DND-41 (cell line): ENCODE measurements at regions not wholly inside any gene's neighbourhood (a gene's known extent, or its start where the extent isn't known, plus 50 kb on each side); places are given as distances from the start of the nearest gene placed in this dataset.

Experiments used
- ATAC-seq: fragments of 200-7000 bp; cut with Tn5 transposase; 3 replicates; pipeline ENCODE4 v1.9.1; 2021; ENCODE audit warnings: low read depth; ENCODE audit not compliant: insufficient read depth
- DNase-seq: peaks from one replicate; pipeline ENCODE4 v3.0.0-alpha.2; 2020
- H2AFZ ChIP-seq: 2 replicates; pipeline ENCODE4 v1.6.0; 2012; ENCODE audit warnings: low read depth, low read length
- H3K27ac ChIP-seq: 2 replicates; pipeline ENCODE4 v1.5.1; 2012; ENCODE audit warnings: low read length, inconsistent platforms
- H3K27me3 ChIP-seq: fragments of 200-600 bp; sonication (generic); 2 replicates; pipeline ENCODE4 v1.6.0; 2012; ENCODE audit warnings: low read length, mild to moderate bottlenecking, inconsistent platforms; ENCODE audit not compliant: insufficient read depth, poor library complexity
- H3K36me3 ChIP-seq: 2 replicates; pipeline ENCODE4 v1.5.1; 2012; ENCODE audit warnings: low read length, inconsistent platforms; ENCODE audit not compliant: insufficient read depth
- H3K4me1 ChIP-seq: 2 replicates; pipeline ENCODE4 v1.5.1; 2012; ENCODE audit warnings: mild to moderate bottlenecking, low read length; ENCODE audit not compliant: insufficient read depth
- H3K4me2 ChIP-seq: 2 replicates; pipeline ENCODE4 v1.6.0; 2012; ENCODE audit warnings: mild to moderate bottlenecking, moderate library complexity, low read length, inconsistent platforms; ENCODE audit not compliant: insufficient read depth
- H3K4me3 ChIP-seq, 2 experiments: fragments of 200-600 bp in 1 of 2; shearing (Covaris generic) in 1 of 2; 2 replicates each; pipeline ENCODE4 v1.5.1; 2012 to 2016; ENCODE audit warnings: inconsistent platforms in 2 of 2, low read length in 2 of 2, mild to moderate bottlenecking in 2 of 2, low read depth in 1 of 2, moderate library complexity in 1 of 2
- H3K79me2 ChIP-seq: 2 replicates; pipeline ENCODE4 v1.6.0; 2012; ENCODE audit warnings: low read length, inconsistent platforms; ENCODE audit not compliant: insufficient read depth
- H3K9ac ChIP-seq: 2 replicates; pipeline ENCODE4 v1.6.0; 2012; ENCODE audit warnings: low read depth, mild to moderate bottlenecking, inconsistent platforms, low read length, moderate library complexity
- H3K9me3 ChIP-seq: 2 replicates; pipeline ENCODE4 v1.5.1; 2012; ENCODE audit warnings: low read length, moderate library complexity, mild to moderate bottlenecking, inconsistent platforms; ENCODE audit not compliant: insufficient read depth, severe bottlenecking
- H4K20me1 ChIP-seq: 2 replicates; pipeline ENCODE4 v1.6.0; 2012; ENCODE audit warnings: low read length; ENCODE audit not compliant: insufficient read depth
- EZH2 ChIP-seq: IDR thresholded peaks from 3 replicates; pipeline ENCODE4 v1.6.1; 2012; ENCODE audit warnings: borderline replicate concordance, low read depth, mild to moderate bottlenecking, moderate library complexity, low read length, inconsistent platforms; ENCODE audit not compliant: severe bottlenecking
- TF ChIP-seq, protein P1 (sequence below): IDR thresholded peaks from 2 replicates; pipeline ENCODE4 v1.5.1; 2012; ENCODE audit warnings: borderline replicate concordance, low read length, moderate library complexity, mild to moderate bottlenecking; ENCODE audit not compliant: poor library complexity, severe bottlenecking; ENCODE audit errors: extremely low read depth

DNA sequence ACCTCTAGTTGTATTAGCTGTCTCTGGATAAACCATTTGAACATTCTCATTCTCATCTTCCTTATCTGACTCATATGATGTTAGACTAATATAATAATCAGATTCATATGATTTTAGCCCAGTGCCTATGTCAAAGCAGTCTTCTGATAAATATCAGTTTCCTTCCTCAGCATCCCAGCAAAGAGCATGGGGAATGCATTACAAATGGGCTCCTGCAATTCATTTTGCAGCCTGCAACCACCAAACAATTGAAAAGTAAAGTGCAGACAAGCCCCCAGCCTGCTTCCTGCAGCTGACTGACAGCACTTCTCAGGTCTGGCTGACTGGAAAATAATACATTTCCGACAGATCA is 78.2 kb upstream of the STAC start:
- Histone ChIP-seq H3K27ac (no peak overlapping the region), H4K20me1 (no peaks in the 10 kb centered on the region), H3K79me2 (no peaks in the 10 kb centered on the region), H3K4me3 (no peak overlapping the region), H3K9me3 (no peaks in the 10 kb centered on the region), H3K9ac (no peak overlapping the region), H2AFZ (no peak overlapping the region), H3K4me1 (no peaks in the 10 kb centered on the region), H3K4me2 (no peak overlapping the region), H3K27me3 (no peaks in the 10 kb centered on the region), H3K36me3 (no peaks in the 10 kb centered on the region)
- DNase-seq (no peak), ATAC-seq (no peak)
- TF ChIP-seq, protein P1, sequence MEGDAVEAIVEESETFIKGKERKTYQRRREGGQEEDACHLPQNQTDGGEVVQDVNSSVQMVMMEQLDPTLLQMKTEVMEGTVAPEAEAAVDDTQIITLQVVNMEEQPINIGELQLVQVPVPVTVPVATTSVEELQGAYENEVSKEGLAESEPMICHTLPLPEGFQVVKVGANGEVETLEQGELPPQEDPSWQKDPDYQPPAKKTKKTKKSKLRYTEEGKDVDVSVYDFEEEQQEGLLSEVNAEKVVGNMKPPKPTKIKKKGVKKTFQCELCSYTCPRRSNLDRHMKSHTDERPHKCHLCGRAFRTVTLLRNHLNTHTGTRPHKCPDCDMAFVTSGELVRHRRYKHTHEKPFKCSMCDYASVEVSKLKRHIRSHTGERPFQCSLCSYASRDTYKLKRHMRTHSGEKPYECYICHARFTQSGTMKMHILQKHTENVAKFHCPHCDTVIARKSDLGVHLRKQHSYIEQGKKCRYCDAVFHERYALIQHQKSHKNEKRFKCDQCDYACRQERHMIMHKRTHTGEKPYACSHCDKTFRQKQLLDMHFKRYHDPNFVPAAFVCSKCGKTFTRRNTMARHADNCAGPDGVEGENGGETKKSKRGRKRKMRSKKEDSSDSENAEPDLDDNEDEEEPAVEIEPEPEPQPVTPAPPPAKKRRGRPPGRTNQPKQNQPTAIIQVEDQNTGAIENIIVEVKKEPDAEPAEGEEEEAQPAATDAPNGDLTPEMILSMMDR: no peak
- no peak for TF ChIP-seq EZH2

GRCh38 chr3:36302626-36303025 is 77.7 kb upstream of the STAC start:
- no peak for ATAC-seq
- no peak overlapping the region for H3K9ac ChIP-seq
- TF ChIP-seq EZH2: no peak
- TF ChIP-seq, protein P1: no peak
- no peak overlapping the region for H3K4me3 ChIP-seq
- H3K9me3 ChIP-seq: no peaks in the 10 kb centered on the region
- no peak for DNase-seq
- no peaks in the 10 kb centered on the region for H3K79me2 ChIP-seq
- H3K27me3 ChIP-seq: no peaks in the 10 kb centered on the region
- no peaks in the 10 kb centered on the region for H4K20me1 ChIP-seq
- no peak overlapping the region for H2AFZ ChIP-seq
- H3K4me2 ChIP-seq: no peak overlapping the region
- H3K27ac ChIP-seq: no peak overlapping the region
- H3K36me3 ChIP-seq: no peaks in the 10 kb centered on the region
- no peaks in the 10 kb centered on the region for H3K4me1 ChIP-seq

GRCh38 chr3:36303286-36303685 is 77.0 kb upstream of the STAC start:
- no peaks in the 10 kb centered on the region for H3K27me3 ChIP-seq
- H3K36me3 ChIP-seq: no peaks in the 10 kb centered on the region
- H3K4me2 ChIP-seq: no peak overlapping the region
- H3K4me3 ChIP-seq: no peak overlapping the region
- no peak overlapping the region for H2AFZ ChIP-seq
- H3K4me1 ChIP-seq: no peaks in the 10 kb centered on the region
- H3K9ac ChIP-seq: no peak overlapping the region
- DNase-seq (no peak), ATAC-seq (no peak)
- H3K27ac ChIP-seq: no peak overlapping the region
- TF ChIP-seq, protein P1: no peak
- TF ChIP-seq EZH2: no peak
- H3K79me2 ChIP-seq: no peaks in the 10 kb centered on the region
- no peaks in the 10 kb centered on the region for H3K9me3 ChIP-seq
- no peaks in the 10 kb centered on the region for H4K20me1 ChIP-seq

DNA sequence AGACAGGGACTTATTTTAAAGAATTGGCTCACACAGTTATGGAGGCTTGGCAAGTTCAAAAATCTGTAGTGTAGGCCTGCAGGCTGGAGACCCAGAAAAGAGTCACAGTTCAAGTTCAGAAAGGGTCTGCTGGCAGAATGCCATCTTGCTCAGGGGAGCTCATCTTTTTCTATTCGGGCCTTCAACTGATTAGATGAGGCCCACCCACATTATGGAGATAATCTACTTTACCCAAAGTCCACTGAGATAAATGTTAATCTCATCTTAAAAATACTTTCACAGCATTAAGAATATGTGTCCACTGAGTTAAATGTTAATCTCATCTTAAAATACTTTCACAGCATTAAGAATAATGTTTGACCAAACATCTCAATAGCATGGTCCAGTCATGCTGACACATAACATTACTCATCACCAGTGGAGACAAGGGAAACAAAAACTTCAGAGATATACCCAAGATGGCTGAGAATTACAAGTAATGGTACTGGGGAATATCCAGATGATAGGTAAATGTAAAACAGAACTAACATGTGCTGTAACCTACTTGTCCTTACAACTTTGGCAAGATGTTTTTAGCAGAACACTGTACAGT is 74.3 kb upstream of the STAC start:
- H3K27me3 ChIP-seq: no peaks in the 10 kb centered on the region
- no peak overlapping the region for H3K4me3 ChIP-seq
- H4K20me1 ChIP-seq: no peaks in the 10 kb centered on the region
- no peak overlapping the region for H3K4me2 ChIP-seq
- ATAC-seq (no peak), DNase-seq (no peak)
- TF ChIP-seq EZH2: no peak
- TF ChIP-seq, protein P1: no peak
- no peaks in the 10 kb centered on the region for H3K4me1 ChIP-seq
- H2AFZ ChIP-seq: no peak overlapping the region
- no peaks in the 10 kb centered on the region for H3K9me3 ChIP-seq
- H3K36me3 ChIP-seq: no peaks in the 10 kb centered on the region
- no peaks in the 10 kb centered on the region for H3K79me2 ChIP-seq
- no peak overlapping the region for H3K9ac ChIP-seq
- H3K27ac ChIP-seq: no peak overlapping the region
